T-helper 1 cell treated with Interleukin-12 subunit alpha and Interleukin-12 subunit beta and Interleukin-4 antibody, amounts not matched to agents 30 μg/mL and 1 μg/mL, for 36 hours (primary cell): ENCODE measurements at regions not wholly inside any gene's neighbourhood (a gene's known extent, or its start where the extent isn't known, plus 50 kb on each side); places are given as distances from the start of the nearest gene placed in this dataset.
"Not testable (repeated sequence)": the region's sequence is repeated elsewhere in the genome, so short reads cannot be mapped to it uniquely, and the experiment has no call there.

Source experiments
- H3K27ac Mint-ChIP-seq: one replicate; pipeline ENCODE4 v1.8.0; 2021; ENCODE audit warnings: mild to moderate bottlenecking, mixed read lengths
- H3K27me3 Mint-ChIP-seq: one replicate; pipeline ENCODE4 v1.8.0; 2021; ENCODE audit warnings: low read depth, mixed read lengths
- H3K36me3 Mint-ChIP-seq: one replicate; pipeline ENCODE4 v1.8.0; 2021; ENCODE audit warnings: low read depth, mixed read lengths
- H3K4me1 Mint-ChIP-seq: one replicate; pipeline ENCODE4 v1.8.0; 2021; ENCODE audit warnings: low read depth, mixed read lengths
- H3K4me3 Mint-ChIP-seq: one replicate; pipeline ENCODE4 v1.8.0; 2021; ENCODE audit warnings: mild to moderate bottlenecking, moderate library complexity, mixed read lengths
- H3K9me3 Mint-ChIP-seq: one replicate; pipeline ENCODE4 v1.8.0; 2021; ENCODE audit warnings: mixed read lengths

DNA sequence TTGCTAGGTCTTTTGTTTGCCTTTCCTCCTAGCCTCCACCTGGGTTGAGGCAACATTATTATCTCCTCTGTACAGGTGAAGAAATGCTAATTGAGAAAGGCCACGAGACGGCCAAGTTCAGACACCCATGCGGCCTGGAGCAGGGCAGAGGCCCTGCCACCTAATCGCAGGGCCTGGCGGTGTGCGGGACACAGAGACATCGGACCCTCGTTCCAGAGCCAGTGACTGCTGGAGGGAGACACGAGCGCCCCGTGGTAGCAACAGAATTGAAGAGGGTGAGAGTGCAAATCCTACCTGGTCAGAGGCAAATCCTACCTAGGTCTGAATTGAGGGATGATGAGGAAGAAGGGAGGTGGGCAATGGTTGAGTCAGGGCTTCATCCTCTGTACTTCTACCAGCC, 113.8 kb upstream of the MEF2A start:
- H3K4me3 Mint-ChIP-seq = no peak overlapping the region
- H3K4me1 Mint-ChIP-seq = peaks cover 27% of the 10 kb centered on the region
- peaks cover 13% of the 10 kb centered on the region for H3K27me3 Mint-ChIP-seq
- no peaks in the 10 kb centered on the region for H3K9me3 Mint-ChIP-seq
- no peaks in the 10 kb centered on the region for H3K36me3 Mint-ChIP-seq
- no peak overlapping the region for H3K27ac Mint-ChIP-seq

- Mint-ChIP-seq H3K4me1 (peaks cover 25% of the 10 kb centered on the region), H3K9me3 (no peaks in the 10 kb centered on the region), H3K27ac (no peak overlapping the region), H3K27me3 (peaks cover 14% of the 10 kb centered on the region), H3K36me3 (no peaks in the 10 kb centered on the region), H3K4me3 (no peak overlapping the region)
These were observed 112.8 kb upstream of the MEF2A start for GRCh38 chr15:99452728-99453636.

- H3K27me3 Mint-ChIP-seq = peaks cover 9% of the 10 kb centered on the region
- H3K9me3 Mint-ChIP-seq = peaks cover 1% of the 10 kb centered on the region
- H3K27ac Mint-ChIP-seq = no peak overlapping the region
- no peak overlapping the region for H3K4me3 Mint-ChIP-seq
- H3K4me1 Mint-ChIP-seq = peaks cover 25% of the 10 kb centered on the region
- no peaks in the 10 kb centered on the region for H3K36me3 Mint-ChIP-seq
These were observed 112.2 kb upstream of the MEF2A start for GRCh38 chr15:99453637-99454030.

- peaks cover 3% of the 10 kb centered on the region for H3K9me3 Mint-ChIP-seq
- no peak overlapping the region for H3K4me3 Mint-ChIP-seq
- H3K27me3 Mint-ChIP-seq = peaks cover 8% of the 10 kb centered on the region
- no peaks in the 10 kb centered on the region for H3K36me3 Mint-ChIP-seq
- peaks cover 24% of the 10 kb centered on the region for H3K4me1 Mint-ChIP-seq
- no peak overlapping the region for H3K27ac Mint-ChIP-seq
These were observed 111.5 kb upstream of the MEF2A start for GRCh38 chr15:99454107-99454809.

- Mint-ChIP-seq H3K36me3 (no peaks in the 10 kb centered on the region), H3K9me3 (peaks cover 3% of the 10 kb centered on the region), H3K27me3 (peaks cover 4% of the 10 kb centered on the region), H3K27ac (no peak overlapping the region), H3K4me3 (no peak overlapping the region), H3K4me1 (peaks cover 20% of the 10 kb centered on the region)
These were observed 110.6 kb upstream of the MEF2A start for GRCh38 chr15:99454941-99455788.

- Mint-ChIP-seq H3K27ac (no peak overlapping the region), H3K27me3 (peaks cover 4% of the 10 kb centered on the region), H3K36me3 (no peaks in the 10 kb centered on the region), H3K4me1 (peaks cover 15% of the 10 kb centered on the region), H3K9me3 (peaks cover 3% of the 10 kb centered on the region), H3K4me3 (no peak overlapping the region)
These were observed 110.0 kb upstream of the MEF2A start for GRCh38 chr15:99455789-99456160.

GRCh38 chr15:99464137-99464536, 101.6 kb upstream of the MEF2A start:
- Mint-ChIP-seq H3K4me1 (no peaks in the 10 kb centered on the region), H3K36me3 (no peaks in the 10 kb centered on the region), H3K27ac (no peak overlapping the region), H3K4me3 (no peak overlapping the region), H3K27me3 (peaks cover 15% of the 10 kb centered on the region), H3K9me3 (peaks cover 27% of the 10 kb centered on the region)

DNA sequence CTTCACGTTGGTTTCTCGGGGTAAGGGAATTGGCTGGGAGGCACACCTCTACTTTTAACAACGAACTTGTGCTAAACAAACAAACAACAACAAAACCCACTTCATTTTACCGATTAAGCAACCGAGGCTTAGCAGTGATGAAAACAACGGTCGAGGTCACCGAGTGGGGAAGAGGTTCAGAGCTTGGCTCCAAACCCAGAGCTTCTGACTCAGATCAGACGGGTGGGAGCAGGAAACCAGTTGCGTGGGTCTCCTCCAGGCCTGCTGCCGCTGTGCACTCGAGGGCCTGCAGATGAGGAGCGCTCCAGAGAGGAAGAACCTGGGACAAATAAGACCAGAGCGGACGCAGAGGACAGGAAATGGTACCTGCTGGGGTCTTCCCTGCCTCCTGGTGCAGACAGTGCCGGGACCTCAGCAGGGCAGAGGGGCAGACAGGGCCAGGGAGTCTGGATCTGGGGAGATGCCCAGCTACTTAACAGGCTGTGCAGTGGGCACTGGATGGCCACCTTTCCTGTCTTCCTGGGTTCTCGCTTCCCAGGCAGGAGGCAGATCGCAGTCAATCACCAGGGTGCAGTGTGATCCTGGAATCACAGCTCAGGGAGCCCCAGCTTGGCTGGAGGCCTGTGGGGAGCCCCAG, 99.0 kb upstream of the MEF2A start:
- H3K4me3 Mint-ChIP-seq = no peak overlapping the region
- H3K9me3 Mint-ChIP-seq = peaks cover 27% of the 10 kb centered on the region
- no peak overlapping the region for H3K27ac Mint-ChIP-seq
- H3K36me3 Mint-ChIP-seq = no peaks in the 10 kb centered on the region
- no peaks in the 10 kb centered on the region for H3K4me1 Mint-ChIP-seq
- peaks cover 15% of the 10 kb centered on the region for H3K27me3 Mint-ChIP-seq

- peaks cover 12% of the 10 kb centered on the region for H3K27me3 Mint-ChIP-seq
- no peak overlapping the region for H3K27ac Mint-ChIP-seq
These were observed 98.5 kb upstream of the MEF2A start for GRCh38 chr15:99467338-99467720.

GRCh38 chr15:99467853-99468464, 97.8 kb upstream of the MEF2A start:
- H3K9me3 Mint-ChIP-seq = peaks cover 19% of the 10 kb centered on the region

More at GRCh38 chr15:99467338-99467720, 98.5 kb upstream of the MEF2A start:
- Mint-ChIP-seq H3K36me3 (no peaks in the 10 kb centered on the region), H3K4me3 (no peak overlapping the region), H3K9me3 (peaks cover 26% of the 10 kb centered on the region), H3K4me1 (no peaks in the 10 kb centered on the region)

DNA sequence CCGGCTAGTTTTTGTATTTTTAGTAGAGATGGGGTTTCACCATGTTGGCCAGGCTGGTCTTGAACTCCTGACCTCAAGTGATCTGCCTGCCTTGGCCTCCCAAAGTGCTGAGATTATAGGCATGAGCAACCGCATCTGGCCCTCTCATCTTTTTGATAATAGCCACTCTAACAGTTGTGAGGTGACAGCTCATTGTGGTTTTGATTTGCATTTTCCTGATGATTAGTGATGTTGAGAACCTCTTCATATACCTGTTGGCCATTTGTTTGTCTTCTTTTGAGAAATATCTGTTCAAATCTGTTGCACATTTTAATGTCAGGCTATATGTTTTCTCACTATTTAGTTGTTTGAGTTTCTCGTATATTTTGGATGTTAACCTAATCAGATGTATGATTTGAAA, 95.6 kb upstream of the MEF2A start:
- not testable (repeated sequence) for H3K4me1 Mint-ChIP-seq, H3K9me3 Mint-ChIP-seq, H3K27ac Mint-ChIP-seq, H3K4me3 Mint-ChIP-seq, H3K36me3 Mint-ChIP-seq, H3K27me3 Mint-ChIP-seq

More at GRCh38 chr15:99467853-99468464, 97.8 kb upstream of the MEF2A start:
- Mint-ChIP-seq H3K4me1 (no peaks in the 10 kb centered on the region), H3K27me3 (peaks cover 5% of the 10 kb centered on the region), H3K36me3 (no peaks in the 10 kb centered on the region), H3K27ac (no peak overlapping the region), H3K4me3 (no peak overlapping the region)

DNA sequence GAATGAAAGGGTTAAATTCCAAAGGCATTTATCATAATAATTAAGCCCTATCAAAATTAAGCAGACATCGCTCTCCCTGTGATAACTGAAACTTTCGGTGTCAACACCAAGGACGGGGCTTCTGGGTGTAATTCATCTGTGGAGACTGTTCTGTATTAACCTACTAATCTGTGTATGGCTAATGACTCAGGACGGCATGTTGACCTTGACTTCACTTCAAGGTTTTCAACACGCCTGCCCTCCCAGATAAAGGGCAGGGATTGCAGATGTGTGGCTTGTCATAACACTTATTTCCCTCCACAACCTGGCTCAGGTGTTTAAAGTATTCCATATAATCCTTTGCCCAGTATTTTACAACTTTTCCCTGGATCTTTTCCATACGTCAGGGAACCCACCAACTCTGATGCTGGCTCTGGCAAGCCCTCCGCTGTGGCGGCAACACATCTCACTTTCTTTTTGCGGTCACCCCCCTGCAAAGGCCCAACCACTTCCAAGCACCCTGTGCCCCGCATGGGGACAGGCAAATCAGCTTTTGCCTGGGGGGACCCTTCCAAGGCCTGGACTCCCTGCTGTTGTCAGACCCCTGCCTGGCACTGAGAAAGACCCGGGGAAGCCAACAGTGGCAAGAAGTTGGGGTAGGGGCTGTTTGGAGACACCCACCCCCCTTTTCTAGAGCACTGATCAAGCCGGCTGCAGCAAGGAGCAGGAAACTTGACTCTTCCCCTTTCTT, 93.2 kb upstream of the MEF2A start:
- Mint-ChIP-seq H3K27me3 (peaks cover 4% of the 10 kb centered on the region), H3K9me3 (no peaks in the 10 kb centered on the region), H3K27ac (no peak overlapping the region), H3K4me3 (no peak overlapping the region), H3K4me1 (peaks cover 8% of the 10 kb centered on the region), H3K36me3 (no peaks in the 10 kb centered on the region)
